GM12892 (cell line): ENCODE measurements at regions not wholly inside any gene's neighbourhood (a gene's known extent, or its start where the extent isn't known, plus 50 kb on each side); places are given as distances from the start of the nearest gene placed in this dataset.

Experiments used
- POLR2A ChIP-seq: IDR thresholded peaks from 2 replicates; pipeline ENCODE4 v1.6.1; 2011; ENCODE audit warnings: low read depth, low read length, control low read depth
- POLR2AphosphoS5 ChIP-seq: IDR thresholded peaks from 2 replicates; pipeline ENCODE4 v1.6.1; 2011; ENCODE audit warnings: low read depth, low read length, control low read depth
- TAF1 ChIP-seq: IDR thresholded peaks from 2 replicates; pipeline ENCODE4 v1.6.1; 2011; ENCODE audit warnings: low read depth, mild to moderate bottlenecking, control low read depth, low read length, borderline replicate concordance

DNA sequence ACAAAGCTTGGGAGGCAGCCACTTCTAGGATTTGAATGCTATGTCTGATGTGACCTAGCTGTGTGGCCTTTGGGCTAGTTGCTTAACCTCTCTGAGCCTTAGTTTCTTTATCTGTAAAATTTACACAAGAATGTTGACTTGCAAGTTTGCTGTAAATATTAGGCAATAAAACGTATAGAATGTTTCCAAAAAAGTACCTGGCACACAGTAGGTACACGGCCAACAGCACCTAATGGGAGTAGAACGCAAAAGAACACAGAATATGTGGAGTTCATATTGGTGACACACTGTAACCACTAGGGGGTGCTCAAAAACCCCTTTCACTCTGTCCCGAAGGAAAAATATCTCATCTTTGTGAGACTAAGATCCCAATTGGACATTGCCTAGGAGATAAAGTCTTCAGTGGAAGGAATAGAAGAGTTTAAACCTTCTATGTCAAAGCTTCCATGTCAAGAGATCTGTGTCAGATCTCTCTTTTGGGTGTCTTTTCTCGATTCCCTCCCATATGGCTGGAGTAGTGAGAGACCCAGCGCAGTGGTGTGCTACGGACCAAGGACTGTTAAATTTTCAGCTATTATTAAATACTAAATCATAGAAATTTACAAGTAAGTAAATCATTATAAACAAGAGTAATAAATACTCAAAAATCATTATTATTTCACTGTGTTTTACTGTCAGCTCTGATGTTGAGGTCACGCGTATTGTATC is 145.4 kb upstream of the RAD23B start:
- TF ChIP-seq POLR2A, result no peak
- no peak for TF ChIP-seq POLR2AphosphoS5
- TF ChIP-seq TAF1, result no peak
